Neutrophil (primary cell): ENCODE measurements at regions not wholly inside any gene's neighbourhood (a gene's known extent, or its start where the extent isn't known, plus 50 kb on each side); places are given as distances from the start of the nearest gene placed in this dataset.

ENCODE experiments used
- H3K27ac ChIP-seq: fragments of 200-600 bp; sonication (generic); 2 replicates; pipeline ENCODE4 v1.5.1; 2016; ENCODE audit warnings: mild to moderate bottlenecking, moderate library complexity
- H3K27me3 ChIP-seq: fragments of 200-600 bp; sonication (generic); 2 replicates; pipeline ENCODE4 v1.6.0; 2016; ENCODE audit warnings: mild to moderate bottlenecking
- H3K36me3 ChIP-seq: fragments of 200-600 bp; sonication (generic); 2 replicates; pipeline ENCODE4 v1.5.1; 2017
- H3K4me1 ChIP-seq, 2 experiments: fragments of 200-600 bp in 1 of 2; sonication (generic) in 1 of 2; 1 replicate in 1 of 2; 2 replicates in 1 of 2; pipeline versions ENCODE4 v1.5.1 to v1.6.1; 2013 to 2016; ENCODE audit warnings: low read depth in 1 of 2, low read length in 1 of 2, mild to moderate bottlenecking in 1 of 2, moderate library complexity in 1 of 2; ENCODE audit not compliant: control insufficient read depth in 1 of 2, insufficient read depth in 1 of 2
- H3K4me3 ChIP-seq, 2 experiments: fragments of 200-600 bp in 1 of 2; sonication (generic) in 1 of 2; 1 replicate in 1 of 2; 2 replicates in 1 of 2; pipeline ENCODE4 v1.5.1; 2013 to 2016; ENCODE audit warnings: low read depth in 1 of 2, low read length in 1 of 2, mild to moderate bottlenecking in 1 of 2, moderate library complexity in 1 of 2
- H3K9me3 ChIP-seq: fragments of 200-600 bp; sonication (generic); 2 replicates; pipeline ENCODE4 v1.5.1; 2016
- CTCF ChIP-seq: fragments of 200-600 bp; sonication (generic); IDR thresholded peaks from 2 replicates; pipeline ENCODE4 v1.5.1; 2016; ENCODE audit warnings: antibody characterized with exemption

GRCh38 chr13:73967397-73968165 is 166.6 kb downstream of the KLF12 start:
- H3K27me3 ChIP-seq: no peaks in the 10 kb centered on the region
- no peak overlapping the region for H3K4me3 ChIP-seq
- no peak overlapping the region for H3K27ac ChIP-seq
- H3K9me3 ChIP-seq: no peaks in the 10 kb centered on the region
- H3K4me1 ChIP-seq: no peaks in the 10 kb centered on the region
- no peaks in the 10 kb centered on the region for H3K36me3 ChIP-seq
- no peak for TF ChIP-seq CTCF

- Histone ChIP-seq H3K4me3 (no peak overlapping the region), H3K27ac (no peak overlapping the region), H3K27me3 (no peaks in the 10 kb centered on the region), H3K9me3 (no peaks in the 10 kb centered on the region), H3K36me3 (no peaks in the 10 kb centered on the region), H3K4me1 (no peaks in the 10 kb centered on the region)
- TF ChIP-seq CTCF: no peak
Measured at GRCh38 chr13:73966331-73966730, 167.9 kb downstream of the KLF12 start.

GRCh38 chr13:73962284-73962683 is 171.9 kb downstream of the KLF12 start:
- no peaks in the 10 kb centered on the region for H3K27me3 ChIP-seq

GRCh38 chr13:73961181-73961580 is 173.0 kb downstream of the KLF12 start:
- Histone ChIP-seq H3K4me3 (no peak overlapping the region), H3K36me3 (no peaks in the 10 kb centered on the region), H3K27me3 (no peaks in the 10 kb centered on the region), H3K4me1 (no peaks in the 10 kb centered on the region), H3K9me3 (no peaks in the 10 kb centered on the region), H3K27ac (no peak overlapping the region)
- no peak for TF ChIP-seq CTCF

More at GRCh38 chr13:73962284-73962683, 171.9 kb downstream of the KLF12 start:
- H3K9me3 ChIP-seq: no peaks in the 10 kb centered on the region
- no peak for TF ChIP-seq CTCF
- no peaks in the 10 kb centered on the region for H3K4me1 ChIP-seq
- H3K36me3 ChIP-seq: no peaks in the 10 kb centered on the region
- no peak overlapping the region for H3K27ac ChIP-seq
- no peak overlapping the region for H3K4me3 ChIP-seq

- Histone ChIP-seq H3K9me3 (no peaks in the 10 kb centered on the region), H3K4me1 (no peaks in the 10 kb centered on the region), H3K36me3 (no peaks in the 10 kb centered on the region), H3K27ac (no peak overlapping the region), H3K4me3 (no peak overlapping the region), H3K27me3 (no peaks in the 10 kb centered on the region)
- TF ChIP-seq CTCF: no peak
Measured at GRCh38 chr13:73960474-73960873, 173.7 kb downstream of the KLF12 start.
